Mucosa of descending colon (tissue), 3 donors: ENCODE measurements at regions not wholly inside any gene's neighbourhood (a gene's known extent, or its start where the extent isn't known, plus 50 kb on each side); places are given as distances from the start of the nearest gene placed in this dataset.

ENCODE experiments used
- ATAC-seq: fragments of 200-7000 bp; cut with Tn5 transposase; one replicate; pipeline ENCODE4 v1.9.1; 2020; ENCODE audit warnings: mild to moderate bottlenecking, moderate library complexity
- DNase-seq, 3 donors: peaks; one replicate each; pipeline ENCODE4 v3.0.0-alpha.2; 2020
- H3K36me3 ChIP-seq: fragments of 200-600 bp; one replicate; pipeline ENCODE4 v1.8.0; 2021; ENCODE audit warnings: low read depth, mild to moderate bottlenecking
- H3K4me1 ChIP-seq: fragments of 200-600 bp; one replicate; pipeline ENCODE4 v1.8.0; 2021; ENCODE audit warnings: low read depth, mild to moderate bottlenecking
- H3K4me3 ChIP-seq: fragments of 200-600 bp; one replicate; pipeline ENCODE4 v1.8.0; 2021; ENCODE audit warnings: mild to moderate bottlenecking
- H3K9me3 ChIP-seq: fragments of 200-600 bp; one replicate; pipeline ENCODE4 v1.8.0; 2021; ENCODE audit warnings: mild to moderate bottlenecking
- intact Hi-C, 2 donors: fragments of 100-400 bp; cut with DNase I in 1 of 2; cut with micrococcal nuclease in 1 of 2; formaldehyde crosslinking; loops; one replicate each; pipeline versions ENCODE4 v1.11.0 to v1.11.1; 2022; cut with DNase I, micrococcal nuclease
- TF ChIP-seq, protein P1 (sequence below): fragments of 200-600 bp; IDR thresholded peaks from one replicate; pipeline ENCODE4 v1.8.0; 2022; ENCODE audit warnings: antibody characterized with exemption, mild to moderate bottlenecking
- donor health status: DM: no; HTN: no; CAD: no; lungs with moderate emphysema.
- donor health status: DM: no; HTN: no; CAD: no.
- donor health status: DM: no; HTN: yes; CAD: no.

DNA sequence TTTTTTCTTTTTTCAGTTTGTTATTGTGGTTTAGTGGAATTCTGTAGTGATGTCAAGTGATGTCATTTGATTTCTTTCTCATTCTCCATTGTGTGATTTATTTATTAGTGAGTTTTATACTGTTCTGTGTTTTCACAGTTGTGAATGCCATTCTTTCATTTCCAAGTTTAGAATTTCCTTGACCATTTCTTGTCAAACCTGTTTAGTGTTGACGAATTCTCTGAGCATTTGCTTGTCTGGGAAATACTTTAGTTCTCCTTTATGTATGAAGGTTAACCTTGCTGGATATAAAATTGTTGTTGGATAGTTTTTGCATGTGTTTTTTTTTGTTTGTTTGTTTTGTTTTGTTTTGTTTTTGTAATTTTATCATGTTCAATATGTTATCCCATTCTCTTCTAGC lies 633.6 kb upstream of the FAT3 start:
- H3K4me3 ChIP-seq = no peak overlapping the region
- peaks cover 10% of the 10 kb centered on the region for H3K9me3 ChIP-seq
- no peaks in the 10 kb centered on the region for H3K36me3 ChIP-seq
- TF ChIP-seq, protein P1, sequence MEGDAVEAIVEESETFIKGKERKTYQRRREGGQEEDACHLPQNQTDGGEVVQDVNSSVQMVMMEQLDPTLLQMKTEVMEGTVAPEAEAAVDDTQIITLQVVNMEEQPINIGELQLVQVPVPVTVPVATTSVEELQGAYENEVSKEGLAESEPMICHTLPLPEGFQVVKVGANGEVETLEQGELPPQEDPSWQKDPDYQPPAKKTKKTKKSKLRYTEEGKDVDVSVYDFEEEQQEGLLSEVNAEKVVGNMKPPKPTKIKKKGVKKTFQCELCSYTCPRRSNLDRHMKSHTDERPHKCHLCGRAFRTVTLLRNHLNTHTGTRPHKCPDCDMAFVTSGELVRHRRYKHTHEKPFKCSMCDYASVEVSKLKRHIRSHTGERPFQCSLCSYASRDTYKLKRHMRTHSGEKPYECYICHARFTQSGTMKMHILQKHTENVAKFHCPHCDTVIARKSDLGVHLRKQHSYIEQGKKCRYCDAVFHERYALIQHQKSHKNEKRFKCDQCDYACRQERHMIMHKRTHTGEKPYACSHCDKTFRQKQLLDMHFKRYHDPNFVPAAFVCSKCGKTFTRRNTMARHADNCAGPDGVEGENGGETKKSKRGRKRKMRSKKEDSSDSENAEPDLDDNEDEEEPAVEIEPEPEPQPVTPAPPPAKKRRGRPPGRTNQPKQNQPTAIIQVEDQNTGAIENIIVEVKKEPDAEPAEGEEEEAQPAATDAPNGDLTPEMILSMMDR = no peak
- ATAC-seq (no peak), DNase-seq (no peak)
- intact Hi-C loops = no loop called here
- no peaks in the 10 kb centered on the region for H3K4me1 ChIP-seq

DNA sequence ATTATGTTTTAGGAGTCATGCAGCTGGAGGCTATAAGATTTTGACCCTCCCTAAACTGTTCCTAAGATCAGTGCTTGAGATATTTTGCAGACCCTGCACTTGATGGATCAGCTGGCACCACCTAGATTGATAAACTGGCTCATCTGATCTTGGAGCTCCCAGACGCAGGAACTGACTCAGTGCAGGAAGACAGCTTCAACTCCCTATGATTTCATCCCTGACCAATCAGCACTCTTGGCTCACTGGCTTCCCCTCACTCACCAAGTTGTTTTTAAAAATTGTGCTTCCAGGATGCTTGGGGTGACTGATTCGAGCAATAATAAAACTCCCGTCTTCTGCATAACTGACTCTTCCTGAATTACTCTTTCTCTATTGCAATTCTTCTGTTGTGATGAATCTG lies 637.5 kb upstream of the FAT3 start:
- DNase-seq (no peak), ATAC-seq (no peak)
- intact Hi-C loops = no loop called here
- Histone ChIP-seq H3K36me3 (no peaks in the 10 kb centered on the region), H3K9me3 (peaks cover 11% of the 10 kb centered on the region), H3K4me3 (no peak overlapping the region), H3K4me1 (no peaks in the 10 kb centered on the region)
- TF ChIP-seq, protein P1 = no peak

DNA sequence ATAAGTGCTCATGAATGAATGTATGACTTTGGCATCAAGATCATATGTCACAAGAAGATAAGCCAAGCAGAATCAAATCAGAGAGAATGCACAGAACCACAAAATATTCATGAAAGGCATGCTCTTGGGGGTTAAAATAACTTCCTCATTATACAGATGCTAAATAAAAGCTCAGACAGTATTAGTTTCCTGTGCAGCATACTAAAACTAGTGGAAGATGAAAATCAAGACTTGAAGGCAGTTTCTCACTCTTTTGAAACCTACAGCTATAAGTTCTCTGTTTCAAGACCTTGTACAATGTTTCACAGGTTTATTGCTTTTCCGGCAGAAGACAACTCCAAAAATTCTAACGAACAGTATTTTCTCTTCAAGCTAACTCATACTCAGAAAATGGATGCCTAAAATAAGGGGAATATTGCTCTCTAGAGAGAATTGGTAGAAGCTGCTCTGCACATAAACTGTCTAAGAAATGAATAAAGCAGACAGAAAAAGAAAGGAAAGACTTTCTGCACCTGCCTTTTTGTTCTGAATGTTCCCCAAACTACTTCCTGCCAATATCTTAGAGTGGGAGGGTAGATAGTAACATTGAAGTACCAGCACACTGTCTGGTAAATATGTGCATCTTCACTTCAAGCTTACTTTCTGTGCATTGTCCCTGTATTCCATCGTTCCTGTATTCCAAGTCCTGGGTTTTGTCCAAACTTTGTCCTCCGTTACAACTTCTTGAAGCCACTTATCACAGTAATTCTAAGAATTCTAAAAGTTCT lies 639.4 kb upstream of the FAT3 start:
- H3K4me1 ChIP-seq = no peaks in the 10 kb centered on the region
- H3K9me3 ChIP-seq = peaks cover 14% of the 10 kb centered on the region
- intact Hi-C loops = no loop called here
- H3K36me3 ChIP-seq = no peaks in the 10 kb centered on the region
- DNase-seq = no peak
- ATAC-seq = no peak
- no peak overlapping the region for H3K4me3 ChIP-seq
- TF ChIP-seq, protein P1 = no peak

DNA sequence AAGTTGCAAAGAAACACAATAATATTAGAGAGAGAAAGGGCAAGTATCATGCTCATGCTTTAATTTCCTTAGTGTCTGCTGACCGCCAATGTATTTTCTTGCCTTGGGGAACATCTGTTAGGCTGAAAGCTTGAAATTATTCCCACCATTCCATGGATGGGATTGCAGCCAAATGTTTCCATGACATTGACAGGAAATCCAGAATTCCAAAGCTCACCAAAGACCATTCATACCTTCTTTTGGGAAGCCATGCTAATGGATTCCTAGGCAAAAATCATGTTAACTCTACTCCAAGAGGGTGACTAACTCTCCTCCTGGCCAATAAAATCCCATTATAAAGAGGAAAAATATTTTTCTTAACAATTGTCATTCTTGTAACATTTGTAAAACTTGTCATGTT lies 661.4 kb upstream of the FAT3 start:
- ATAC-seq (no peak), DNase-seq (no peak)
- H3K4me1 ChIP-seq = no peaks in the 10 kb centered on the region
- TF ChIP-seq, protein P1 = no peak
- H3K36me3 ChIP-seq = no peaks in the 10 kb centered on the region
- H3K9me3 ChIP-seq = peaks cover 4% of the 10 kb centered on the region
- H3K4me3 ChIP-seq = no peak overlapping the region
- intact Hi-C loops = no loop called here

DNA sequence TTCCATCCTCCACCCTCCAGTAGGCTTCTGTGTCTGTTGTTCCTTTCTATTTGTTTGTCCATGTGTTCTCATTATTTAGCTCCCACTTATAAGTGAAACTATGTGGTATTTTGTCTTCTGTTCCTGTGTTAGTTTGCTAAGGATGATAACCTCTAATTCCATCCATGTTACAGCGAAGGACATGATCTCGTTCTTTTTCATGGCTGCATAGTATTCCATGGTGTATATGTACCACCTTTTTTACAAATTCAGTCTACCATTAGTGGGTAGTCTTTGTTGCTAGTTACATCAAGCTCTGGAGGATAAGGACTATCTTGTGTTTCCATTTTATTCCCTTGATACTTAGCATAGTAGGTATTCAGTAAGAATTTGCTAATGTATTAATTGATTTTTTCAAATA lies 664.2 kb upstream of the FAT3 start:
- no peak for DNase-seq
- no peaks in the 10 kb centered on the region for H3K4me1 ChIP-seq
- H3K4me3 ChIP-seq = no peak overlapping the region
- peaks cover 4% of the 10 kb centered on the region for H3K9me3 ChIP-seq
- ATAC-seq = no peak
- no peaks in the 10 kb centered on the region for H3K36me3 ChIP-seq
- intact Hi-C loops = no loop called here
- TF ChIP-seq, protein P1 = no peak

DNA sequence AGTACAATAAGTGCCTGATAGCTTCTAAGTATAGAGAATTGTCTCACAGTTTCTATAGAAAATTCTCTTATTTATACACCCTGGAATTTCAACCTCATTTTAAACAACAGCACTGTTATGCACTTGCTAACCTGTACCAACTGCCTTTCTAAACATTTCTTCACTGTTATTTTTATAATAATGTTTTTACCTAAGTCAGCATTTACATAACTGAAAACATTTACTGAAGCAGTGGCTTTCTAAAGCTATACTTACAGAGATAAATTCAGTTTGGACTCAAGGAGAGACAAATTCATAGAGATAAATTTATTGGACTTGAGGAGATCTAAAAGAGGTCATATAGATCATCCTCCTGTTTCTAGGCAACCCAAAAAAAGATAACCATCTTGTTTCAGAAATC lies 686.6 kb upstream of the FAT3 start:
- TF ChIP-seq, protein P1 = no peak
- H3K4me3 ChIP-seq = no peak overlapping the region
- H3K36me3 ChIP-seq = no peaks in the 10 kb centered on the region
- H3K9me3 ChIP-seq = no peaks in the 10 kb centered on the region
- intact Hi-C loops = no loop called here
- DNase-seq (no peak), ATAC-seq (no peak)
- H3K4me1 ChIP-seq = no peaks in the 10 kb centered on the region
